ENCODE measurements at regions not wholly inside any gene's neighbourhood (a gene's known extent, or its start where the extent isn't known, plus 50 kb on each side); places are given as distances from the start of the nearest gene placed in this dataset.

GRCh38 chr3:158026236-158026635 lies 80.0 kb downstream of the SHOX2 start:
- TF ChIP-seq POLR2A (IDR thresholded peaks at IDR 0.05) (no peak), CTCF (IDR thresholded peaks at IDR 0.05) (no peak)
